ENCODE measurements at regions not wholly inside any gene's neighbourhood (a gene's known extent, or its start where the extent isn't known, plus 50 kb on each side); places are given as distances from the start of the nearest gene placed in this dataset.
"Not testable (repeated sequence)": the region's sequence is repeated elsewhere in the genome, so short reads cannot be mapped to it uniquely, and the experiment has no call there.

- no peak for DNase-seq
Measured at GRCh38 chr14:53456931-53457330, 303.8 kb upstream of the DDHD1 start.

- no peak for DNase-seq
Measured at GRCh38 chr14:53452005-53452673, 299.0 kb upstream of the DDHD1 start.

- peak; percentile 71 for DNase-seq
Measured at GRCh38 chr14:53450871-53451270, 297.7 kb upstream of the DDHD1 start.

DNA sequence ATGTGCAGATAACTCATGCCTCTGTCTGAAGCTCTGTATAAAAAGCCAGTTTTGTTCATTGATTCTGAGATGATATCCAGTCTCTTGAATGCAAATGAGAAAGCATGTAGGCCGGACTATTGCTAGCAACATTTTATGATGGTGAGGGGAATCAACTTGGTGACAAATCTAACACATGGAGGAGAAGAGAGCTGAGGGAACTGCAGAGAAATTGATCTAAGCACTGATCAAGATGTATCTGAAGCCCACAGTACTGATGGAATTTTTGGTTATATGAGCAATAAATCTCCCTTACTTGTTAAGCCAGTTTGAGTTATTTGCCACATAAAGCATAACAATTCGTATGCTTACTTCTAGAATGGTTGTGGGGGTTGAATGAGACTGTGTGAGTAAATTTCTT, 295.6 kb upstream of the DDHD1 start:
- no peak for DNase-seq

DNA sequence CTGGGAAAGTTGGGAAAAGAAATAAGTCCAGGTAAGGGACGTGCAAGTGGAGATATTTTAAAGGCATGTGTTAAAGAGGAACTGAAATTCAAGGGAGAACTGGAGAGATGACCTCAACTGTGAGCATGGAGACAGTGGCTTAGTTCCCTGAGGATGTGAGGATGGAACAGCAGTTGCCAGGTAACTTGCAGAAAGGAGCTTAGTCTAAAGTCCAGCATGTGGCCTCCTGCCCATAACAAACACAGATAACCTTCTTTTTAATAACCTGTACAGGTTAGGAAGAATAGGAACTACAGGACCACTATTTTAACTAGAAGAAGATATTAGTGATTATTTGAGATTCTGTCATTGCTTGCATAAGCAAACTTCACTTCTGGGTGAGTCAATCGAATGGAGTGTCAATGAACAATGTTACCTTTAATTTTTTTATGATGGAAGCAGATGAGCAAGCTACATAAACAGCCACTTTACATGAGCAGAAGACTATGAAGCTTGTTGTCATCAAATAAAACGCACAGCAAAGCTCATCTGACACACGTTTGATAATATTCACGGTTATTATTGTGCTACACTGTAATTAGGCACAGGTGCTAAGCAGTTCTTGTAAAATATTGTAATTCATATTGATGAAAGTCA, 291.7 kb upstream of the DDHD1 start:
- DNase-seq = no peak

GRCh38 chr14:53441789-53442188, 288.7 kb upstream of the DDHD1 start:
- DNase-seq = no peak

DNA sequence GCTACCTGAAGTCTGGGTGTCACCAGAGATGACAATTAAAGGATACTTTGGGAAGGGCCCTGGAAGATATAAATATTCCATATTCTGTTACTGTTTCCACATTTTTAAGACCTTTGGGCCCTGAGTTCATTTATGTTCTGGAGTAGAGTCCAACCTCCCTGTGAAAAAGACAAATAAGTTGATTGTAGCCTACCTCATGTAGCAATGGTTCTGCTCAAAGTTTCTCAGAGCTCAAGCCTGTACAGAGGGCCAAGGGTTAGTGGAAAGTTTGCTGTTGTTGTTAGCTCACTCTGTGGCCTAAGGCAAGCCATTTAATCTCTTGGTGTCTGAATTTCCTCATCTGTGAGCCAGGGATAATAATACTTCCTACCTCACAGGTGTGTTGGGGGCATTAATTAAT, 284.7 kb upstream of the DDHD1 start:
- no peak for DNase-seq

- DNase-seq = peak; percentile 51
Measured at GRCh38 chr14:53432378-53432802, 279.3 kb upstream of the DDHD1 start.

DNA sequence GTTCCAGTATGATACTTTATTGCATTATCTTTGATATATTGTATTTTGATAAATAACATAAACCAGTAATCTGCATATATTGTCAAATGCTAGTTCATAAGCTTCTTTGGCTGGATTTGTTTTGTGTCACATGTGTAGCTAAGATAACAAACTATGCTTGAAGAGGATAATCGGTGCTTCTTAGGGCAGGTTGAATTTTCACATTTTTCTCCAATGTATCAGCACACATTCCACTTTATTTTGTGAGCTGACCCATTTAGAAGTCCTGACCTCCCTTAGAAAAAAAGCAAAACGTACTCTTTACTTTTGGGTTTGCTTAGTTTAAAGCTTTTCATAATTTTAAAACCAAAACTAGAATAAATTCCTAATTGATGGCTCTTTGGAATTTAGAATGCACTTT, 277.7 kb upstream of the DDHD1 start:
- no peak for DNase-seq

GRCh38 chr14:53412819-53413675, 259.9 kb upstream of the DDHD1 start:
- DNase-seq = no peak

- DNase-seq = peak; percentile 73
Measured at GRCh38 chr14:53411125-53411524, 258.0 kb upstream of the DDHD1 start.

DNA sequence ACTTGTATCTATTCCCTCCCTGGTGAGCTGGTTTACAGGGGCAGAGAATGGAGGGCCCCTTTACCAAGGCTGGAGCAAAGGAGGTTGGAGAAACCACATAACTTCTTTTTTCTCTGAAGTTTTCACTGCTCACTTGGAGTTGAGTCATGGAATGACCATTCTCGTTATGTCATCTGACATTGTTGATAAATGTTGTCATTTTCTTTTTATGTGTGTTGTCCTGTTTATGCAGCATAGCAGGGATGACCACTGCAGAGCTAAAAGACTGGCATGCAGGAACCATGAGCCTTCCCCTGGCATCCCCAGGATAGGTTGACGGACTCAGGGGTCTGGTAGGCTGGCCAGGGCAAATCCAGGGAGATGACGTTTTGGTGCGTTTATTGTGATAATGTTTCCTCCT, 256.8 kb upstream of the DDHD1 start:
- peak; percentile 56 for DNase-seq

GRCh38 chr14:53409289-53409688, 256.2 kb upstream of the DDHD1 start:
- no peak for DNase-seq

GRCh38 chr14:53408175-53408879, 255.2 kb upstream of the DDHD1 start:
- DNase-seq = no peak

DNA sequence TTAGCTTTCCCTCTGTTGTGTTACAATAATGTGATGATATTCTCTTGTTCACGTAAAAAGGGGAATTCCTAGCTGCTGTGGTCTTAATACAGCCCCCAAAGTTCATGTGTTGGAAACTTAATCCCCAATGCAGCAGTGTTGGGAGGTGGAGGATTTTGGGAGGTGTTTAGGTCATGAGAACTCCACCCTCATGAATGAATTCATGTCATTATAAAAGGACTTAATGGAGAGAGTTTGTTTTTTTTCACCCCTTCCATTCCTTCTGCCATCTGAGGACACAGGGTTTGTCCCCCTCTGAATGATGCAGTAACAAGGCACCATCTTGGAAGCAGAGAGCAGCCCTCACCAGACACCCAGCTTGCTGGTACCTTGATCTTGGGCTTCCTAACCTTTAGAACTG, 253.4 kb upstream of the DDHD1 start:
- DNase-seq = no peak

GRCh38 chr14:53401646-53402045, 248.5 kb upstream of the DDHD1 start:
- DNase-seq = no peak

- peak; percentile 78 for DNase-seq
Measured at GRCh38 chr14:53399057-53399456, 245.9 kb upstream of the DDHD1 start.

DNA sequence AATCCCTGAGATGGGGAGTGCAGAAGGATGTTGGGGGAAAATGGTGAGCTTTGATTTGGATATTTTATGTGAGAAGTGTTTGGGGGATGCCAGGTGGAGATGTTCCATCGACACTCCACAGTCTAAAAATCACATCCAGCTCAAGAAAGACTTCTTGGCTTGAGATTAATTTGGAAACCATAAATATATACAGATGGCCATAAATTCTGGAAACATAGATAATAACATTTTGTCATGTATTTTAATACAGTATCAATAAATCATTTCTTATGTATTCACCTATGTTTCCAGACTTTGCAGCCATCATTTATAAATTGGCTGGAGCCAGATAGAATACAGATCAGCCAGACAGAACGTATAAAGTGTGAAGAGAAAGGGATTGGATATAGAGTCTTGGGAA, 245.5 kb upstream of the DDHD1 start:
- DNase-seq = no peak

GRCh38 chr14:53395267-53395666, 242.1 kb upstream of the DDHD1 start:
- DNase-seq = not testable (repeated sequence)

DNA sequence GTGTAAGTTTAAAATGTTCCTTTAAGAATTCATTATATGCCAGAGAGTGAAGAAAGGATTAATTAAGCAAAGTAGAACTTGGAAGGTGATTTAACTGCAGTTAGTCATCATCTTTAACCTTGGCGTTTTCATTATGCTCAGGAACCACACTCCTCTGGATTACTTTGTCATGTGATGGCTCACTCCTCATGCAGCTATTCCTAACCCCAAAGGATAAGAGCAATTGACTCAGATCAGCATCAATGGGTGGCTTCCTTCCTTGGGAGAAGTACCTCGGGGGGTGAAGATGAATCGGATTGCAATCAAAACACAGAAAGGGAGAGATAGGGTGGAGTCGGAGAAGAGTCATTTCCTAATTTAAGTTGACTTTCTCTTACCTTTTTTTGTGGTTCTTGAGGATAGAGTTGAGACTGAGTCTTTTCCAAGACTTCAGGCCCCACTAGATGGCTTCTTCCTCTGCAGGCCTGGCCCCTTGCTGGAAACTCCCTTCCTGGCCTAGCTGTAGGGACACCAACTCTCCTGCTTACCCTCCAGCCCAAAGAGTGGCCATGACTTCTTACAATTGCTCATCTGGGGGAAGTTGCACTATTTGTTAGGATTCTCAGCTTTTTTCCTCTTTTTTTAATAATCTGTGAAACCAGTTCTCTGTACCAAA, 238.6 kb upstream of the DDHD1 start:
- peak; percentile 93 for DNase-seq

DNA sequence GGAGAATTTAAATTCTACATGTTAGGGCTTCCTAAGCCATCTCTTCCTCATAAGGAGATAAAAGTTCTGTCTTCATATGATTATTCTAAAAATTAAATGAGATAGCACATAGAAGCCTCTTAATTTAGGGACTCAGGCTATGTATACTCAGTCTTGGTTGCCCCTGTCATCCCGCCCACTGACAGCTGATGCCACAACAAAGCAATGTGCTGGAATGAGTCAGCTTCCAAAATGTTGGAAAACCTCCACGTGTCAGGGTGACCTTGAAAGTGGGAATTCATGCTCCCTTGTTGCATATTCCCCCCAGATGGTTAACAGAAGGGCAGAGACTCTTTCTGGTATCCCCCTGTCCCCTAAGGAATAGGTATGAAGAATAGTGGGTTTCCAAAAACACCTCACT, 238.0 kb upstream of the DDHD1 start:
- peak; percentile 87 for DNase-seq

- no peak for DNase-seq
Measured at GRCh38 chr14:53390008-53390407, 236.9 kb upstream of the DDHD1 start.

Data from fibroblast of skin of abdomen (primary cell).